Right atrium auricular region (tissue), 2 donors: ENCODE measurements at regions not wholly inside any gene's neighbourhood (a gene's known extent, or its start where the extent isn't known, plus 50 kb on each side); places are given as distances from the start of the nearest gene placed in this dataset.
A peak's percentile ranks its signal among the peaks of the same experiment; 100 is the strongest.

Source experiments
- DNase-seq: peaks from one replicate; pipeline ENCODE4 v3.0.0-alpha.2; 2019; ENCODE audit warnings: low spot score
- H3K27ac ChIP-seq, 2 donors: fragments of 200-600 bp; sonication (generic); 1 replicate in 1 of 2; 2 replicates in 1 of 2; pipeline ENCODE4 v1.5.1; 2016 to 2019
- H3K27me3 ChIP-seq, 2 donors: fragments of 200-600 bp; sonication (generic); one replicate each; pipeline versions ENCODE4 v1.5.1 to v1.6.0; 2017 to 2019
- H3K36me3 ChIP-seq: fragments of 200-600 bp; sonication (generic); one replicate; pipeline ENCODE4 v1.5.1; 2016
- H3K4me1 ChIP-seq, 2 donors: fragments of 200-600 bp; sonication (generic); one replicate each; pipeline versions ENCODE4 v1.5.1 to v1.6.0; 2017 to 2019
- H3K4me3 ChIP-seq, 2 donors: fragments of 200-600 bp; sonication (generic); 1 replicate in 1 of 2; 2 replicates in 1 of 2; pipeline ENCODE4 v1.5.1; 2017 to 2019; ENCODE audit warnings: mild to moderate bottlenecking in 1 of 2, moderate library complexity in 1 of 2
- H3K9me3 ChIP-seq, 2 donors: fragments of 200-600 bp; sonication (generic); one replicate each; pipeline ENCODE4 v1.5.1; 2019
- CTCF ChIP-seq, 2 donors: fragments of 200-600 bp; sonication (generic); IDR thresholded peaks; one replicate each; pipeline ENCODE4 v1.5.1; 2019; ENCODE audit warnings: antibody characterized with exemption in 2 of 2

GRCh38 chr3:43879166-43879565 lies 188.4 kb downstream of the ABHD5 start:
- TF ChIP-seq CTCF (IDR thresholded peaks at IDR 0.05), result peak in 1 of 2 donors; percentile 25

GRCh38 chr3:43882976-43883680 lies 192.4 kb downstream of the ABHD5 start:
- Histone ChIP-seq H3K4me3 (no peak overlapping the region), H3K36me3 (no peaks in the 10 kb centered on the region), H3K4me1 (peaks cover 0 to 32% of the 10 kb centered on the region in 2 donors), H3K27me3 (no peaks in the 10 kb centered on the region), H3K9me3 (no peaks in the 10 kb centered on the region), H3K27ac (no peak overlapping the region)
- no peak for DNase-seq
- TF ChIP-seq CTCF (IDR thresholded peaks at IDR 0.05), result no peak

More at GRCh38 chr3:43879166-43879565, 188.4 kb downstream of the ABHD5 start:
- no peak for DNase-seq
- Histone ChIP-seq H3K9me3 (no peaks in the 10 kb centered on the region), H3K27ac (no peak overlapping the region), H3K4me1 (peaks cover 0 to 15% of the 10 kb centered on the region in 2 donors), H3K36me3 (no peaks in the 10 kb centered on the region), H3K27me3 (no peaks in the 10 kb centered on the region), H3K4me3 (no peak overlapping the region)

- TF ChIP-seq CTCF (IDR thresholded peaks at IDR 0.05), result no peak
- peak overlapping the region in 1 of 2 donors; percentile 58 for H3K27ac ChIP-seq
- H3K4me3 ChIP-seq, result no peak overlapping the region
- H3K36me3 ChIP-seq, result no peaks in the 10 kb centered on the region
- DNase-seq, result no peak
- no peaks in the 10 kb centered on the region for H3K27me3 ChIP-seq
- peaks cover 0 to 32% of the 10 kb centered on the region in 2 donors for H3K4me1 ChIP-seq
- H3K9me3 ChIP-seq, result no peaks in the 10 kb centered on the region
Observed at GRCh38 chr3:43883729-43884396, 193.1 kb downstream of the ABHD5 start.

- Histone ChIP-seq H3K27me3 (no peaks in the 10 kb centered on the region), H3K36me3 (no peaks in the 10 kb centered on the region), H3K9me3 (no peaks in the 10 kb centered on the region), H3K4me3 (no peak overlapping the region), H3K27ac (peak overlapping the region in 1 of 2 donors; percentile 58), H3K4me1 (peaks cover 0 to 32% of the 10 kb centered on the region in 2 donors)
- DNase-seq, result no peak
- TF ChIP-seq CTCF (IDR thresholded peaks at IDR 0.05), result no peak
Observed at GRCh38 chr3:43884581-43884980, 193.8 kb downstream of the ABHD5 start.

GRCh38 chr3:43885908-43886618 lies 195.3 kb downstream of the ABHD5 start:
- TF ChIP-seq CTCF (IDR thresholded peaks at IDR 0.05), result no peak
- H3K27ac ChIP-seq, result no peak overlapping the region

More at GRCh38 chr3:43885908-43886618, 195.3 kb downstream of the ABHD5 start:
- Histone ChIP-seq H3K9me3 (no peaks in the 10 kb centered on the region), H3K36me3 (no peaks in the 10 kb centered on the region), H3K4me3 (no peak overlapping the region), H3K27me3 (no peaks in the 10 kb centered on the region), H3K4me1 (peaks cover 0 to 32% of the 10 kb centered on the region in 2 donors)
- no peak for DNase-seq
